ENCODE measurements at regions not wholly inside any gene's neighbourhood (a gene's known extent, or its start where the extent isn't known, plus 50 kb on each side); places are given as distances from the start of the nearest gene placed in this dataset.
"Not testable (repeated sequence)": the region's sequence is repeated elsewhere in the genome, so short reads cannot be mapped to it uniquely, and the experiment has no call there.

- no peaks in the 10 kb centered on the region for H3K36me3 ChIP-seq
- no peaks in the 10 kb centered on the region for H3K4me1 ChIP-seq
- no peak overlapping the region for H3K4me3 ChIP-seq
- H3K27me3 ChIP-seq, result no peaks in the 10 kb centered on the region
- no peaks in the 10 kb centered on the region for H3K9me3 ChIP-seq
- WGBS, 2 donors (ENCODE audit: low coverage in 1 of 2), result 42 to 66% methylated on average over 4 of the region's 4 CpGs
- no peak overlapping the region for H3K27ac ChIP-seq
- TF ChIP-seq, protein P1, sequence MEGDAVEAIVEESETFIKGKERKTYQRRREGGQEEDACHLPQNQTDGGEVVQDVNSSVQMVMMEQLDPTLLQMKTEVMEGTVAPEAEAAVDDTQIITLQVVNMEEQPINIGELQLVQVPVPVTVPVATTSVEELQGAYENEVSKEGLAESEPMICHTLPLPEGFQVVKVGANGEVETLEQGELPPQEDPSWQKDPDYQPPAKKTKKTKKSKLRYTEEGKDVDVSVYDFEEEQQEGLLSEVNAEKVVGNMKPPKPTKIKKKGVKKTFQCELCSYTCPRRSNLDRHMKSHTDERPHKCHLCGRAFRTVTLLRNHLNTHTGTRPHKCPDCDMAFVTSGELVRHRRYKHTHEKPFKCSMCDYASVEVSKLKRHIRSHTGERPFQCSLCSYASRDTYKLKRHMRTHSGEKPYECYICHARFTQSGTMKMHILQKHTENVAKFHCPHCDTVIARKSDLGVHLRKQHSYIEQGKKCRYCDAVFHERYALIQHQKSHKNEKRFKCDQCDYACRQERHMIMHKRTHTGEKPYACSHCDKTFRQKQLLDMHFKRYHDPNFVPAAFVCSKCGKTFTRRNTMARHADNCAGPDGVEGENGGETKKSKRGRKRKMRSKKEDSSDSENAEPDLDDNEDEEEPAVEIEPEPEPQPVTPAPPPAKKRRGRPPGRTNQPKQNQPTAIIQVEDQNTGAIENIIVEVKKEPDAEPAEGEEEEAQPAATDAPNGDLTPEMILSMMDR (IDR thresholded peaks at IDR 0.05), result no peak
- TF ChIP-seq POLR2AphosphoS5 (IDR thresholded peaks at IDR 0.05) (no peak), EP300 (IDR thresholded peaks at IDR 0.05) (no peak), POLR2A (IDR thresholded peaks at IDR 0.05) (no peak)
- no peak for ATAC-seq
Observed at GRCh38 chr3:96466441-96466840, 348.0 kb upstream of the EPHA6 start.

DNA sequence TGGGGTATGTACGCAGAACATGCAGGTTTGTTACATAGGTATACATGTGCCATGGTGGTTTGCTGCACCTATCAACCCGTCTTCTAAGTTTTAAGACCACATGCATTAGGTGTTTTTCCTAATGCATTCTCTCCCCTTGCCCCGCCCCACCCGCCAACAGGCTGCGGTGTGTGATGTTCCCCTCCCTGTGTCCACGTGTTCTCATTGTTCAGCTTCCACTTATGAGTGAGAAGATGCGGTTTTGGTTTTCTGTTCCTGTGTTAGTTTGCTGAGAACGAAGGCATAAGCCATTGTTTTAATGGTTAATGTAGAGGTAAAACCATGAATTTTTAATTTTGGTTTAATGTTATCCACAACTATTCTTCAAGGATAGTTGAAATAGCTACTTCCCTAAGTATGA lies 346.8 kb upstream of the EPHA6 start:
- 88 to 92% methylated on average over 6 to 8 of the region's 8 CpGs for WGBS, 2 donors (ENCODE audit: low coverage in 1 of 2)
- no peak overlapping the region for H3K27ac ChIP-seq
- H3K27me3 ChIP-seq, result no peaks in the 10 kb centered on the region
- TF ChIP-seq, protein P1 (IDR thresholded peaks at IDR 0.05), result no peak
- TF ChIP-seq POLR2A (IDR thresholded peaks at IDR 0.05), result no peak
- no peak for TF ChIP-seq POLR2AphosphoS5 (IDR thresholded peaks at IDR 0.05)
- TF ChIP-seq EP300 (IDR thresholded peaks at IDR 0.05), result no peak
- no peaks in the 10 kb centered on the region for H3K9me3 ChIP-seq
- no peak overlapping the region for H3K4me3 ChIP-seq
- ATAC-seq, result no peak
- H3K4me1 ChIP-seq, result no peaks in the 10 kb centered on the region
- H3K36me3 ChIP-seq, result no peaks in the 10 kb centered on the region

GRCh38 chr3:96478496-96478895 lies 335.9 kb upstream of the EPHA6 start:
- Histone ChIP-seq H3K27me3 (no peaks in the 10 kb centered on the region), H3K36me3 (no peaks in the 10 kb centered on the region), H3K4me3 (no peak overlapping the region), H3K9me3 (no peaks in the 10 kb centered on the region), H3K4me1 (no peaks in the 10 kb centered on the region), H3K27ac (no peak overlapping the region)
- TF ChIP-seq POLR2AphosphoS5 (IDR thresholded peaks at IDR 0.05), result no peak
- TF ChIP-seq EP300 (IDR thresholded peaks at IDR 0.05), result no peak
- TF ChIP-seq, protein P1 (IDR thresholded peaks at IDR 0.05), result no peak
- no peak for TF ChIP-seq POLR2A (IDR thresholded peaks at IDR 0.05)
- no peak for ATAC-seq

DNA sequence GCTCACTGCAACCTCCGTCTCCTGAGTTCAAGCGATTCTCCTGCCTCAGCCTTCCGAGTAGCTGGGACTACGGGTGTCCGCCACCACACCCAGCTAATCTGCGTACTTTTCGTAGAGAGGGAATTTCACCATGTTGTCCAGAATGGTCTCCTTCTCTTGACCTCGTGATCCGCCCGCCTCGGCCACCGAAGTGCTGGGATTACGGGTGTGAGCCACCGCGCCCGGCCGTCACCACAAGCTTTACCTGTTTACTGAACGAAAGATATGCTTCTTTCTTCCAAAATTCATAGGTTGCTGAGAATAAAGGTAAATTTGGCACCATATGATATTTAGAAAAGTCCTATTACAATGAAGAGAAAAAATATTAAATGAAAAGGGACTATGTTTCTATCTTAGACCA lies 333.5 kb upstream of the EPHA6 start:
- Histone ChIP-seq H3K36me3 (no peaks in the 10 kb centered on the region), H3K27ac (no peak overlapping the region), H3K9me3 (no peaks in the 10 kb centered on the region), H3K27me3 (no peaks in the 10 kb centered on the region), H3K4me1 (no peaks in the 10 kb centered on the region), H3K4me3 (no peak overlapping the region)
- no peak for ATAC-seq
- TF ChIP-seq, protein P1 (IDR thresholded peaks at IDR 0.05), result no peak
- TF ChIP-seq POLR2AphosphoS5 (IDR thresholded peaks at IDR 0.05) (no peak), POLR2A (IDR thresholded peaks at IDR 0.05) (no peak), EP300 (IDR thresholded peaks at IDR 0.05) (no peak)
- WGBS, 2 donors (ENCODE audit: low coverage in 1 of 2), result 90 to 96% methylated on average over 2 to 12 of the region's 18 CpGs

DNA sequence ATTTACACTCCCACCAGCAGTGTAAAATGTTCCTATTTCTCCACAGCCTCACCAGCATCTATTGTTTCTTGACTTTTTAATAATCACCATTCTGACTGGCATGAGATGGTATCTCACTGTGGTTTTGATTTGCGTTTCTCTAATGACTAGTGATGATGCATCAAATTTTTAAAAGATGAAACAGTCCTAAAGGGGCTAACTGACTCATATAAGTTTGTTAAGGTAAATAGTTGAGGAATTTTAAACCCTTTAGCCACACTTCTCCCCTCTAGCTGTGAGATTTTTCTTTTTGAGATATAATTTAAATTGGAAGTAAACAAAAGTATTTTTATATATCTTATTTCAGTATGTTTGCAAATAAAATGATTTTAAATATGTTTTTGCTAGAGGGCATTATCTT lies 331.2 kb upstream of the EPHA6 start:
- H3K4me1 ChIP-seq, H3K36me3 ChIP-seq, ATAC-seq, H3K9me3 ChIP-seq, H3K4me3 ChIP-seq, H3K27ac ChIP-seq, H3K27me3 ChIP-seq: not testable (repeated sequence)
- 73 to 76% methylated on average over 1 of the region's 1 CpG for WGBS, 2 donors (ENCODE audit: low coverage in 1 of 2)

GRCh38 chr3:96483781-96484180 lies 330.6 kb upstream of the EPHA6 start:
- no peak overlapping the region for H3K27ac ChIP-seq
- H3K4me3 ChIP-seq, result no peak overlapping the region
- H3K9me3 ChIP-seq, result no peaks in the 10 kb centered on the region
- no peaks in the 10 kb centered on the region for H3K4me1 ChIP-seq
- no peaks in the 10 kb centered on the region for H3K27me3 ChIP-seq
- no peaks in the 10 kb centered on the region for H3K36me3 ChIP-seq
- no peak for ATAC-seq
- no peak for TF ChIP-seq POLR2A (IDR thresholded peaks at IDR 0.05)
- no peak for TF ChIP-seq POLR2AphosphoS5 (IDR thresholded peaks at IDR 0.05)
- TF ChIP-seq, protein P1 (IDR thresholded peaks at IDR 0.05), result no peak
- no peak for TF ChIP-seq EP300 (IDR thresholded peaks at IDR 0.05)

Measured in gastroesophageal sphincter (tissue), 4 donors.